ENCODE measurements at regions not wholly inside any gene's neighbourhood (a gene's known extent, or its start where the extent isn't known, plus 50 kb on each side); places are given as distances from the start of the nearest gene placed in this dataset.

DNA sequence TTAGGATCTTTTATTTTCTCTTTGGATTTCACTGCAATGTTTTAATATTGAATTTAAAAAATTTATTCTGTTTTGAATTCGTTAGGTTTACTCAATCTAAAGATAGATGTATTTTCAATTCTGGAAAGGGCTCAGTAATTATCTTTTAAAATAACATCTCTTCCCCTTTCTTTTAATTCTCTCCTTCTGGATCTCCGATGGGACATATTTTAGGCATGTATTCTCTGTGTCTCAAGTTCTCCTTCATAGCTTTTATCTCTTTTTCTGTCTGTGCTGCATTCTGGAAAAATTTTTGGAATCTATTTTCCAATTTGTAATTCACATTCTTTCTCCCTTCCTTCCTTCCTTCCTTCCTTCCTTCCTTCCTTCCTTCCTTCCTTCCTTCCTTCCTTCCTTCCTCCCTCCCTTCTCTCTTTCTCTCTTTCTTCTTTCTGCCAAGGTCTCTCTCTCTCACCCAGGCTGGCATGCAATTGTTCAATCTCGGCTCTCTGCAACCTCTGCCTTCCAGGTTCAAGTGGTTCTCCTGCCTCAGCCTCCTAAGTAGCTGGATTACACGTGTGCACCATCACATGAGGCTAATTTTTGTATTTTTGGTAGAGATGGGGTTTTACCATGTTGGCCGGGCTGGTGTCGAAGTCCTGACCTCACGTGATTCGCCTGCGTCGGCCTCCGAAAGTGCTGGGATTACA is 98.5 kb upstream of the CTTNBP2 start:
- TF ChIP-seq EZH2 (IDR thresholded peaks at IDR 0.05; ENCODE audit: low read depth) = no peak
- TF ChIP-seq, protein P1, sequence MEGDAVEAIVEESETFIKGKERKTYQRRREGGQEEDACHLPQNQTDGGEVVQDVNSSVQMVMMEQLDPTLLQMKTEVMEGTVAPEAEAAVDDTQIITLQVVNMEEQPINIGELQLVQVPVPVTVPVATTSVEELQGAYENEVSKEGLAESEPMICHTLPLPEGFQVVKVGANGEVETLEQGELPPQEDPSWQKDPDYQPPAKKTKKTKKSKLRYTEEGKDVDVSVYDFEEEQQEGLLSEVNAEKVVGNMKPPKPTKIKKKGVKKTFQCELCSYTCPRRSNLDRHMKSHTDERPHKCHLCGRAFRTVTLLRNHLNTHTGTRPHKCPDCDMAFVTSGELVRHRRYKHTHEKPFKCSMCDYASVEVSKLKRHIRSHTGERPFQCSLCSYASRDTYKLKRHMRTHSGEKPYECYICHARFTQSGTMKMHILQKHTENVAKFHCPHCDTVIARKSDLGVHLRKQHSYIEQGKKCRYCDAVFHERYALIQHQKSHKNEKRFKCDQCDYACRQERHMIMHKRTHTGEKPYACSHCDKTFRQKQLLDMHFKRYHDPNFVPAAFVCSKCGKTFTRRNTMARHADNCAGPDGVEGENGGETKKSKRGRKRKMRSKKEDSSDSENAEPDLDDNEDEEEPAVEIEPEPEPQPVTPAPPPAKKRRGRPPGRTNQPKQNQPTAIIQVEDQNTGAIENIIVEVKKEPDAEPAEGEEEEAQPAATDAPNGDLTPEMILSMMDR (conservative IDR thresholded peaks at IDR 0.05) = no peak
- intact Hi-C loops (cut with micrococcal nuclease; ENCODE audit: unreplicated experiment) = no loop called here
- Histone ChIP-seq H3K27ac (no peak overlapping the region), H3K27me3 (ENCODE audit: insufficient read depth, low read depth) (no peaks in the 10 kb centered on the region), H3K4me2 (no peak overlapping the region), H3K79me2 (ENCODE audit: low read depth) (no peaks in the 10 kb centered on the region), H2AFZ (no peak overlapping the region), H3K9me2 (ENCODE audit: insufficient read depth) (no peaks in the 10 kb centered on the region), H3K4me1 (replicated peaks; ENCODE audit: insufficient read depth) (no peaks in the 10 kb centered on the region), H3K36me3 (ENCODE audit: low read depth) (no peaks in the 10 kb centered on the region), H3F3A (ENCODE audit: insufficient read depth, low read depth) (no peaks in the 10 kb centered on the region), H4K20me1 (ENCODE audit: insufficient read depth) (no peaks in the 10 kb centered on the region), H3K9me3 (ENCODE audit: insufficient read depth, low read depth) (no peaks in the 10 kb centered on the region), H3K4me3 (no peak overlapping the region)
- POLR2A ChIA-PET (ENCODE audit: unreplicated experiment) = no interaction called here
- DNase-seq = no peak
- no TSS peak for BruUV-seq (replicated peaks)
- CTCF ChIA-PET = no interaction called here

DNA sequence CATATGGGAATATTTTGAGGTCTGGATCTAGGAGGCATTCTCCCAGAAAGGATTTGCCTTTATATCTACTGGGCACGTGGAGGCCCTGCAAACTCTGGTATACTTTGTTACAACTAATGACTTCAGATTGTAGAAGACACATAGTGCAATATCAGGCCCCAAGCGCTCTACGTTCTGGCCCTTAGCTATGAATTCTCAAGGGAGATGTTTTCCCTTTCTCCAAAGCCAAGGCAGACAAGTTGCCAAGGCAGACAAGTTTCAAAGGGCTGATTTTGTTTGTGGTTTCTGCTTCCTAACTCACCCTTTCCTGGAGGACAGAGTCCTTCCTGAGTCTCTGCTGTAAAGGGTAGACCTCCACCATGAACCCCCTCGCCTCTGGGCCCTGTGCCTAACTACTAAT is 99.4 kb upstream of the CTTNBP2 start:
- Histone ChIP-seq H3K9me3 (ENCODE audit: insufficient read depth, low read depth) (no peaks in the 10 kb centered on the region), H3K27ac (no peak overlapping the region), H3K4me3 (no peak overlapping the region), H3K27me3 (ENCODE audit: insufficient read depth, low read depth) (no peaks in the 10 kb centered on the region), H3K9me2 (ENCODE audit: insufficient read depth) (no peaks in the 10 kb centered on the region), H3F3A (ENCODE audit: insufficient read depth, low read depth) (no peaks in the 10 kb centered on the region), H4K20me1 (ENCODE audit: insufficient read depth) (no peaks in the 10 kb centered on the region), H3K36me3 (ENCODE audit: low read depth) (no peaks in the 10 kb centered on the region), H3K4me2 (no peak overlapping the region), H3K79me2 (ENCODE audit: low read depth) (no peaks in the 10 kb centered on the region), H3K4me1 (replicated peaks; ENCODE audit: insufficient read depth) (no peaks in the 10 kb centered on the region), H2AFZ (no peak overlapping the region)
- DNase-seq = no peak
- no TSS peak for BruUV-seq (replicated peaks)
- TF ChIP-seq, protein P1 (conservative IDR thresholded peaks at IDR 0.05) = no peak
- no peak for TF ChIP-seq EZH2 (IDR thresholded peaks at IDR 0.05; ENCODE audit: low read depth)
- ChIA-PET CTCF (no interaction called here), POLR2A (ENCODE audit: unreplicated experiment) (no interaction called here)
- intact Hi-C loops (cut with micrococcal nuclease; ENCODE audit: unreplicated experiment) = no loop called here

DNA sequence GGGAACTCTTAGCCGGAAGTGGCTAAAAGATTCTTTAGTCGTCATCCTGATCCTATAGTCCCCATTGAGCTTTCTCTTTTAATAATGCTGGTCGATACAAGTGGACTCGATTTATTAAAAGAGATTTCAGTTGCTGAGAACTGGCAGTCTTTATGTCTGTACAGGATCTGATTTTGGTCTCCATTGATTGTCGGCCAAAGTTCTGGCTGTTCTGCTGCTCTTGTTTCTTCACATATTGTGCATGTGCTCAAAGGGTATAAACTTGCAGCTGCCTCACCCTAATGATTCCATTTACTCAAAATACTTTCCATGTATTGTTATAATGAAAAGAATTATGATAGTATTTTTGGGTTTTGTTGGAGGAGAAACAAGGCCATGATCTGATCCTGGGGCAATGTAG is 100.7 kb upstream of the CTTNBP2 start:
- TF ChIP-seq, protein P1 (conservative IDR thresholded peaks at IDR 0.05) = no peak
- no peak for TF ChIP-seq EZH2 (IDR thresholded peaks at IDR 0.05; ENCODE audit: low read depth)
- no TSS peak for BruUV-seq (replicated peaks)
- no peaks in the 10 kb centered on the region for H3K79me2 ChIP-seq (ENCODE audit: low read depth)
- H3K27me3 ChIP-seq (ENCODE audit: insufficient read depth, low read depth) = no peaks in the 10 kb centered on the region
- H3K27ac ChIP-seq = no peak overlapping the region
- ChIA-PET POLR2A (ENCODE audit: unreplicated experiment) (no interaction called here), CTCF (no interaction called here)
- H3K9me3 ChIP-seq (ENCODE audit: insufficient read depth, low read depth) = no peaks in the 10 kb centered on the region
- H3K36me3 ChIP-seq (ENCODE audit: low read depth) = no peaks in the 10 kb centered on the region
- H2AFZ ChIP-seq = no peak overlapping the region
- H3K4me2 ChIP-seq = no peak overlapping the region
- DNase-seq = no peak
- H4K20me1 ChIP-seq (ENCODE audit: insufficient read depth) = no peaks in the 10 kb centered on the region
- H3K9me2 ChIP-seq (ENCODE audit: insufficient read depth) = no peaks in the 10 kb centered on the region
- intact Hi-C loops (cut with micrococcal nuclease; ENCODE audit: unreplicated experiment) = no loop called here
- no peaks in the 10 kb centered on the region for H3K4me1 ChIP-seq (replicated peaks; ENCODE audit: insufficient read depth)
- no peaks in the 10 kb centered on the region for H3F3A ChIP-seq (ENCODE audit: insufficient read depth, low read depth)
- no peak overlapping the region for H3K4me3 ChIP-seq
